Activated naive CD8-positive, alpha-beta T cell treated with anti-CD3 and anti-CD28 coated beads, Interleukin-2, amount 10 ng/mL, durations not matched to agents 7 days and 5 days (primary cell): ENCODE measurements at regions not wholly inside any gene's neighbourhood (a gene's known extent, or its start where the extent isn't known, plus 50 kb on each side); places are given as distances from the start of the nearest gene placed in this dataset.
"Not testable (repeated sequence)": the region's sequence is repeated elsewhere in the genome, so short reads cannot be mapped to it uniquely, and the experiment has no call there.

ENCODE experiments used
- ATAC-seq: fragments of 150-1000 bp; cut with Tn5 transposase; one replicate; pipeline ENCODE4 v1.10.0; 2021; ENCODE audit warnings: low read depth, moderate library complexity
- POLR2A ChIA-PET: fragments of 350-600 bp; sonication (Branson Sonifier 250); formaldehyde crosslinking; loops from one replicate; lab custom pipeline; 2021; ENCODE audit warnings: antibody characterized with exemption; lab: Charles Lee
- DNase-seq: peaks from one replicate; pipeline ENCODE4 v3.0.0; 2021
- H3K27ac Mint-ChIP-seq: one replicate; pipeline ENCODE4 v1.8.0; 2022; ENCODE audit warnings: mild to moderate bottlenecking, mixed read lengths
- H3K27me3 Mint-ChIP-seq: one replicate; pipeline ENCODE4 v1.8.0; 2022; ENCODE audit warnings: mild to moderate bottlenecking, moderate library complexity, mixed read lengths
- H3K36me3 Mint-ChIP-seq: one replicate; pipeline ENCODE4 v1.8.0; 2021; ENCODE audit warnings: mild to moderate bottlenecking, mixed read lengths
- H3K4me1 Mint-ChIP-seq: one replicate; pipeline ENCODE4 v1.8.0; 2021; ENCODE audit warnings: mixed read lengths
- H3K4me3 Mint-ChIP-seq: one replicate; pipeline ENCODE4 v1.8.0; 2022; ENCODE audit warnings: mild to moderate bottlenecking, moderate library complexity, mixed read lengths
- H3K9me3 Mint-ChIP-seq: one replicate; pipeline ENCODE4 v1.8.0; 2021; ENCODE audit warnings: mixed read lengths

DNA sequence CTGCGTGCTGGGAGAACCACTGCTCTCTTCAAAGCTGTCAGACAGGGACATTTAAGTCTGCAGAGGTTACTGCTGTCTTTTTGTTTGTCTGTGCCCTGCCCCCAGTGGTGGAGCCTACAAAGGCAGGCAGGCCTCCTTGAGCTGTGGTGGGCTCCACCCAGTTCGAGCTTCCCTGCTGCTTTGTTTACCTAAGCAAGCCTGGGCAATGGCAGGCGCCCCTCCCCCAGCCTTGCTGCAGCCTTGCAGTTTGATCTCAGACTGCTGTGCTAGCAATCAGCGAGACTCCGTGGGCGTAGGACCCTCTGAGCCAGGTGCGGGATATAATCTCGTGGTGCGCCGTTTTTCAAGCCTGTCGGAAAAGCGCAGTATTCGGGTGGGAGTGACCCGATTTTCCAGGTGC lies 837.0 kb downstream of the EPHA3 start:
- H3K36me3 Mint-ChIP-seq, POLR2A ChIA-PET, DNase-seq, H3K4me3 Mint-ChIP-seq, ATAC-seq, H3K9me3 Mint-ChIP-seq, H3K4me1 Mint-ChIP-seq, H3K27me3 Mint-ChIP-seq, H3K27ac Mint-ChIP-seq: not testable (repeated sequence)

DNA sequence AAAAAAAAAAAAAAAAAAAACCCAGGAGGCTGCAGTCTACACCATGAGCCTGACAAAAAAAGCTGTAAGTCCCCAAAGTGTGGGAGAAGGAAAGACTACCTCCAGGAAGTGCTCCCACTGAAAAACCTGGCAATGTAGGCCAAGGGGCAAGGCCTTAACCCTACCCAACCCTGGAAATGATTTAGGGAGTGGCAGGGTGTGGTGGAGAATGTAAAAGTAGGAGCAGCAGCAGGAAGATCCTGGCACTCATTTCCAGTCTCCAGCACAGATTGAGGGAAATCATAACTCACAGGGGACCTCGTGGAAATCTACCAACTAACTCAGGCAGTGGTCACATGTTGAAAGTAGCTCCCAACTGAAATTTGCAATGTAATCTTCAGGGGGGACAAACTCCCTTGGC lies 839.5 kb downstream of the EPHA3 start:
- no peak for ATAC-seq
- H3K36me3 Mint-ChIP-seq = no peaks in the 10 kb centered on the region
- no peak overlapping the region for H3K27ac Mint-ChIP-seq
- peaks cover 6% of the 10 kb centered on the region for H3K9me3 Mint-ChIP-seq
- POLR2A ChIA-PET = no interaction called here
- no peaks in the 10 kb centered on the region for H3K27me3 Mint-ChIP-seq
- H3K4me1 Mint-ChIP-seq = no peaks in the 10 kb centered on the region
- no peak overlapping the region for H3K4me3 Mint-ChIP-seq
- DNase-seq = no peak

DNA sequence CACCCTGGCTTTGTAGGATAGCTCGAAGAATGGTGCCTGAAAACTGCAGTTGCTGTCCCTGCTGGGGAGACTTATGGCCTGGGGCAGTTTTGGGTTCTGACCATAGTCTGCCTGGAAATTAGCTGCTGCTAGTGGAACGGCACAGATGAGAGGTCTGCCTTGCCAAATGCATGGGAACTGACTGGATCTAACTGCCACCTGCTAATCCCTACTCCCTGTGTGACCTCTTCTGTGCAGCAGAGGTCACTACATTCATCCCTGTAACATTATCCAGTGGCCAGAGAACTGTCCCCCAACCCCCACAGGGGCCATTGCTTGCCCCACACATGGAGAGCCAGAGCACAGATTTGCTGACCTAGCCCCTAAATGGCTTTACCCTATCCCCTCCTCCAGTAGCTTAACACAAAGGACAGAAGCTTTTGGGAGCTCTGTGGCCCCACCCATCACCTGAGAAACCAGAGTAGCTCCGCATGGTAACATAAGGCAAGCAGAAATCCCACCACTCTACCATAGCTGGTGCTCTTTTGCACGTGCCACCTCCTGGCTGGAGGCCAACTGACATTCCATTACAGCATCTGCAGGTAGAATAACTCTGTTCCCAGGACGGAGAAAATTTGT lies 840.0 kb downstream of the EPHA3 start:
- Mint-ChIP-seq H3K4me1 (no peaks in the 10 kb centered on the region), H3K27me3 (no peaks in the 10 kb centered on the region), H3K9me3 (peaks cover 1% of the 10 kb centered on the region), H3K27ac (no peak overlapping the region), H3K36me3 (no peaks in the 10 kb centered on the region), H3K4me3 (no peak overlapping the region)
- DNase-seq (no peak), ATAC-seq (no peak)
- POLR2A ChIA-PET = no interaction called here

DNA sequence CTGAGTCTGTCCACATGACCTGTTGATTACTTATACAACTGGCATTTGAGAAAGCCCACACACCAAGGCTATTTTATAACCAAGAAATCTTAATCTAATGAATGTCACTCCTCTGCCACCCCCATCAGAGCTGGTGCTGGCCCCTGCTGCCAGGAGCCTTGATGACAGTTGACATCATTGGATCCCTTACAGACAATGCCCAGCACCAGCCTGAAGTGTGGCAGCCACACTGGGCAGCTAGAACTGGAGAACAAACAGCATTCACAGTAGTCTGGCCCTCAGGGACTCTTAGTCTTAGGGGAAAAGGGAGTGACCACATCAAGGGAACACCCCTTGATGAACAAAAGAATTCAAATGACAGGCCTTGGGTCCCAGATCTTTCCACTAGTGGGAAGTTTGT lies 840.6 kb downstream of the EPHA3 start:
- no peaks in the 10 kb centered on the region for H3K27me3 Mint-ChIP-seq
- ATAC-seq (no peak), DNase-seq (no peak)
- H3K4me3 Mint-ChIP-seq = no peak overlapping the region
- no peaks in the 10 kb centered on the region for H3K4me1 Mint-ChIP-seq
- H3K9me3 Mint-ChIP-seq = peaks cover 1% of the 10 kb centered on the region
- POLR2A ChIA-PET = no interaction called here
- H3K27ac Mint-ChIP-seq = no peak overlapping the region
- H3K36me3 Mint-ChIP-seq = no peaks in the 10 kb centered on the region

DNA sequence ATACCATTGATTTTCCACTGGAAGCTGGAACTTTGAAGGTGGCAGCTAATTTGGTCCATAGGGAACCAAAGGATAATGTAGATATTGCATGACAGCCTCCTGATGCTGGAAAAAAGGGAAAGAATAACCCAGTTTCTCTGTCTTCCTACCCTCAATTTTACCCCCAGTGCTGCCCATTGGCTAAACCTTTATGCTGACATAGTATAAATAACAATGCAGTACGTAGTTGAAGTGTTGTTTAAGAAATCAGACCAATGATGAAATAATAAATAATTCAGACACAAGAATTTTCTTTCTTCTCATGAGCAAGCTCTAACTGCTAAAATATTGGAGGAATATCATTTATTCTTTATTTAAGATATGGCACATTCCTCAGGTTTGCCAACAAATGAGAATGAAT lies 843.4 kb downstream of the EPHA3 start:
- Mint-ChIP-seq H3K4me1 (no peaks in the 10 kb centered on the region), H3K9me3 (peaks cover 3% of the 10 kb centered on the region)

DNA sequence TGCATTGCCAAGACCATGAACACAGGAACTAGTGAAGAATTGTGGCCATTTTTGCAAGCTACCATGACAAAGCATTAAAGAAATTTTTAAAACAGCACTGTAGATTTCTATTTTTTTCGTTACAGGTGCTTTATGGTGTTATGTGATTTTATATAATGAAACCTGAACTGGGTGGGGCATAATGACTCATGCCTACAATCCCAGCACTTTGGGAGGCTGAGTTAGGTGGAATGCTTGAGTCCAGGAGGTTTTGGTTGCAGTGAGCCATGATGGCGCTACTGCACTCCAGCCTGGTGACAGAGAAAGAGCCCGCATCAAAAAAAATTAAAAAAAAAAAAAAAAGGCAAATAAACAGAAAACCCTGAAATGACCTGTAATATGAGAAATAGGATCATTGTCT lies 846.7 kb downstream of the EPHA3 start:
- Mint-ChIP-seq H3K27ac (no peak overlapping the region), H3K9me3 (peaks cover 1% of the 10 kb centered on the region), H3K4me1 (no peaks in the 10 kb centered on the region), H3K4me3 (no peak overlapping the region), H3K36me3 (no peaks in the 10 kb centered on the region), H3K27me3 (no peaks in the 10 kb centered on the region)
- no peak for ATAC-seq
- POLR2A ChIA-PET = no interaction called here
- no peak for DNase-seq

More for the DNA sequence above, 843.4 kb downstream of the EPHA3 start:
- ATAC-seq (no peak), DNase-seq (no peak)
- no peak overlapping the region for H3K27ac Mint-ChIP-seq
- H3K27me3 Mint-ChIP-seq = no peaks in the 10 kb centered on the region
- POLR2A ChIA-PET = no interaction called here
- no peaks in the 10 kb centered on the region for H3K36me3 Mint-ChIP-seq
- no peak overlapping the region for H3K4me3 Mint-ChIP-seq

DNA sequence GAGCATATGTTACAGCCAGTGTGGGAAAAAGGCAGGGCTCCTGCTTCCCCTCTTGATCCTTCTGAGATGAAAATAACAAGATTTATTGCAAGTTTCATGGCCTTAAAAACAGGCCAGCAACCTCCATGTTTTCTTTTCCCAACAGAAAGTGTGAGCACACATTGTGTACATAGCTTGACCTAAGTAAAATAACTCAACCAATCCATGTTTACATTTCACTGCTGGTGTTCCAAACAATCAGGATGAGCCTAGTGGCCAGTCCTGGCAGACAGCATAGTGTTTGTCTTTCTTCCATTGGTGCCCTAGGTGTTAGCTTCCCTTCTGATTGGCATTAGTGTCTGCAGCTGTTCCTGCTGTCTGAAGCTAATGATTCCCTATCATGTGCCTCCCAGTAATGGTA lies 847.7 kb downstream of the EPHA3 start:
- Mint-ChIP-seq H3K4me1 (no peaks in the 10 kb centered on the region), H3K9me3 (peaks cover 1% of the 10 kb centered on the region)
- POLR2A ChIA-PET = no interaction called here

DNA sequence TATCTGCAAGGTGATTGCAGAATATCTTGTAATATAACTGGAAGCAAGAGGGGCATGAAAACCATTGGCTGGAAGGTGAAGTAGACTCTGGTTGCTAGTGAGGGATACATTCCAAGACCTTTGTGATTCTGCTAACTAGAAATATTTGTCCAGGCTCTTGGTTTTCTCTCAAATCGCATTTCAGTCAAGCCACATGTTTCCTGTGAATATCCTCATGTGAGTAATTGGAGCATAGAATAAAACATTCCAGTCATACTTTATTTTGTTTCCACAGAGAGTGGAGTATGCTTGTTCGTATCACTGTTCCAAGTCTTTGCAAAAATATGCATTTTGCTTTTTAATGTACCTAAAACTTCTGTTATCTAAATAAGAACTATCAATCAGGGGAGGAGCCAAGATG lies 850.0 kb downstream of the EPHA3 start:
- H3K4me3 Mint-ChIP-seq = no peak overlapping the region
- peaks cover 1% of the 10 kb centered on the region for H3K9me3 Mint-ChIP-seq
- H3K27ac Mint-ChIP-seq = no peak overlapping the region
- ATAC-seq = no peak
- H3K36me3 Mint-ChIP-seq = no peaks in the 10 kb centered on the region
- H3K4me1 Mint-ChIP-seq = no peaks in the 10 kb centered on the region
- POLR2A ChIA-PET = no interaction called here
- H3K27me3 Mint-ChIP-seq = no peaks in the 10 kb centered on the region
- DNase-seq = no peak

More for the DNA sequence above, 847.7 kb downstream of the EPHA3 start:
- H3K4me3 Mint-ChIP-seq = no peak overlapping the region
- ATAC-seq (no peak), DNase-seq (no peak)
- H3K36me3 Mint-ChIP-seq = no peaks in the 10 kb centered on the region
- no peak overlapping the region for H3K27ac Mint-ChIP-seq
- H3K27me3 Mint-ChIP-seq = no peaks in the 10 kb centered on the region

DNA sequence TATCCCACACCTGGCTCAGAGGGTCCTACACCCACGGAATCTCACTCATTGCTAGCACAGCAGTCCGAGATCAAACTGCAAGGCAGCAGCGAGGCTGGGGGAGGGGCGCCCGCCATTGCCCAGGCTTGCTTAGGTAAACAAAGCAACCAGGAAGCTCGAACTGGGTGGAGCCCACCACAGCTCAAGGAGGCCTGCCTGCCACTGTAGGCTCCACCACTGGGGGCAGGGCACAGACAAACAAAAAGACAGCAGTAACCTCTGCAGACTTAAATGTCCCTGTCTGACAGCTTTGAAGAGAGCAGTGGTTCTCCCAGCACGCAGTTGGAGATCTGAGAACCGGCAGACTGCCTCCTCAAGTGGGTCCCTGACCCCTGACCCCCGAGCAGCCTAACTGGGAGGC lies 850.7 kb downstream of the EPHA3 start:
- DNase-seq, POLR2A ChIA-PET, H3K27ac Mint-ChIP-seq, H3K36me3 Mint-ChIP-seq, H3K4me1 Mint-ChIP-seq, H3K9me3 Mint-ChIP-seq, H3K27me3 Mint-ChIP-seq, H3K4me3 Mint-ChIP-seq, ATAC-seq: not testable (repeated sequence)

DNA sequence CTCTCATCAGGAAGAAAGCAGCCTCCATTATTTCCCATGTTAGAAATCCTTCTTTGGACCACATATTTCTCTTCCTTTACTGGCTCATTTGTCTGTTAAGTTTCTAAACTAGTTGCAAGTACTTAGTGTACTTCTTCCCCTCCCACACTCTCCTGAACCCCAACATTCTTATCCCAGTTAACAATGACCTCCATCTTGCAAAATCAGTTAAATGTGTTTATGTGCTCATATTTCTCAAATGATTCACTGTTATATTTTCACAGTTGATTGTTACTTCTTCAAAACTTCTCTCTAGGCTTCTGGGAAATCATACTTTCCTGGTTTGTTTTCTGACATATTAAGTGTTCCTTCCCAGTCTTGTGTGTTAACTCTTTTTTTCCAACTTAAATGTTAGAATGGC lies 856.9 kb downstream of the EPHA3 start:
- ATAC-seq (no peak), DNase-seq (no peak)
- Mint-ChIP-seq H3K36me3 (no peaks in the 10 kb centered on the region), H3K9me3 (peaks cover 13% of the 10 kb centered on the region), H3K27me3 (no peaks in the 10 kb centered on the region), H3K27ac (no peak overlapping the region), H3K4me1 (no peaks in the 10 kb centered on the region), H3K4me3 (no peak overlapping the region)
- POLR2A ChIA-PET = no interaction called here

DNA sequence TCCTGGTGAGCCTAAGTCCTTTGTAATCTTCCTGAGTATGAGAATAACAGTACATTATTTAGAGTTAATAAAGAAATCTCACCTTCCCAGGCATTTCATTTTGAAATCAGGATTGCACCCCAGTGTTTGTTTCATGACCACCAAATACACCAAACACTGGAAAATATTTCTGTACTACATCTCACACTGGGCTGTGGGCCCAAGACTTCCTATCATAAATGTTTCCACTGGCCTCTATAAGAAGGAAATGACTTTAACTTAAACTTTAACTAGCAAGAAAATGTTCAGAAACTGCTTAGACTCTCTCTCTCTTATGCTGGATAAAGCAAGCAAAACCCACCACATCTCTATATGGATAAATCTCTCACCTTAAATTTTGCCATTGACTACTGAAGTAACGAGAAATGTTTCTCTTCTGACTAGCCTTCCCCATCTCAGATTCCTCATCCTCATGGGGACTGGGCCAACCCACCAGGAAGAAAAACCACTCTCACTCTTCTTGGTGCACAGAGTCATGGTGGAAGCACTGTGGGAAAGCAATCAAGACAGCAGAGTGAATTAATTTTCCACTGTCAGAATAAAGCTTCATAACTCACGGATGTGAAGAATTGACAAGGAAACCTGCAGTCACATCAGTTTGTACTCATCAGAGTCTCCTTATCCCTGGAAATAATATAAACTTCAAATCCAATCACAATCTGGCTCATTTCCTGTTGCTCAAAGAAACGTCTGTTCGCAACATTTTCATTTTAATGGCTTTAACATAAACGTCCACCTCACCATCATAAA lies 859.6 kb downstream of the EPHA3 start:
- POLR2A ChIA-PET = no interaction called here
- H3K4me3 Mint-ChIP-seq = no peak overlapping the region
- no peak for ATAC-seq
- H3K36me3 Mint-ChIP-seq = no peaks in the 10 kb centered on the region
- H3K27ac Mint-ChIP-seq = no peak overlapping the region
- no peaks in the 10 kb centered on the region for H3K4me1 Mint-ChIP-seq
- no peak for DNase-seq
- peaks cover 15% of the 10 kb centered on the region for H3K9me3 Mint-ChIP-seq
- no peaks in the 10 kb centered on the region for H3K27me3 Mint-ChIP-seq

DNA sequence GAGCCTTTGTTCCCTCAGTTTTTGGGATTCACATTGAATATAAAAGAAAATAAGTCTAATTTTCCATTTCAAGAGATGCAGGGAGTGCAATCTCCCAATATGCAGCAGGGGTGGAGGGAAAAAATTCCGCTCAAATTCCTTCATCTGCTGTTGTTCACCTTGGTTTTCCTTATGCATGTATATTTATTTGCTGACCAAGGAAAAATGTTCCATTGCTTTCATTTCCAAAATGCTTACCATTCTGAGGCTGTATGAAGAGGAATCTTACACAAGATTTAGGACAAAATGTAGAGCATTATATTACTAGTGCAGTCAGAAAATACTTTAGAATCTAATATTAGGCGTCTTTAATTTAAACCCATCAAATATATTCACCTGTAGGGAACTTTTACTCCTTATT lies 863.9 kb downstream of the EPHA3 start:
- Mint-ChIP-seq H3K4me1 (no peaks in the 10 kb centered on the region), H3K27ac (no peak overlapping the region), H3K4me3 (no peak overlapping the region), H3K36me3 (no peaks in the 10 kb centered on the region), H3K27me3 (no peaks in the 10 kb centered on the region), H3K9me3 (peaks cover 6% of the 10 kb centered on the region)
- DNase-seq (no peak), ATAC-seq (no peak)
- POLR2A ChIA-PET = no interaction called here

DNA sequence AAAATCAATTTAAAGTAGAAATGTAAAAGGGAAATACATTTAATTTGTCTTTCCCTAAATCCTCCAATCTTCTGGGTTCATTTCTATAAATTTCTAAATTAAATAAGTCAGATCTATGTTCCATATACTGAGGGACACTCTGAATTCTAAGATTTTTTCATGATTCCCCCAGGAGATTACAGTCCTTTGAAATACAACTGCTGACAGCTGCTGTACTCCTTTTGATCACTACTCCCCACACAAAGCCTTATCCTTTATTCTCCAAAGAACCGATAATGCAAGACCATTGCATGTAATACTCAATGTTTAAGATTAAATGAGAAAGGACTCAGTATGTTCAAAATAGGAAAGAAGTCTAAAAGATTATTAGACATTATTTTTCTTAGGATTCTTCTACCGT lies 865.7 kb downstream of the EPHA3 start:
- DNase-seq (no peak), ATAC-seq (no peak)
- Mint-ChIP-seq H3K9me3 (peaks cover 3% of the 10 kb centered on the region), H3K27ac (no peak overlapping the region), H3K4me1 (no peaks in the 10 kb centered on the region), H3K27me3 (no peaks in the 10 kb centered on the region), H3K4me3 (no peak overlapping the region), H3K36me3 (no peaks in the 10 kb centered on the region)
- POLR2A ChIA-PET = no interaction called here

DNA sequence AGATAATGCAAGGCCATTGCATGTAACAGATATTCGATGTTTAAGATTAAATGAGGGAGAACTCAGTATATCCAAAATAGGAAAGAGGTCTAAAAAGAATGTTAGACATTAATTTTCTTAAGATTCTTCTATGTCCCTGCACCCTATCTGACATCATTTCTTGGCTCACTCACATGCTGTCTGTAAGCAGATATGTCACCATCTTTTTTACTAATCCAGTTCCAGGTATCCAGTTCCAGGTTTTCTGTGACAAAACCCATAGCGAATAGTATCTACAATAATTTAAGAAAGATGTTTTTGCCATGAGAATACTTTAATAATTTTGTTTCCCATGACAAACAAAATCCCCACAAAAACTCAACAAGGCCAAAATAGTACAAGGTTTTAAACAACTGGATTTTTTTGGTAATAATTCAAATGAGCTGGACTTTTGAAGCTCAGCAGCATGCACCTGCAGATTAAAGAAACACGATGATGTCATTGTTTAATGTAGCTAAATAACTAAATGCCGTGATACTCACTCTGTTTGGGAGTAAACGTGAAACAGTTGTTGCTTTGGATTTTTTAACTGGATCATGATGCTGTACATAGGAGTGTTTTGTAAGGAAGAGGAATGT lies 867.6 kb downstream of the EPHA3 start:
- no peak overlapping the region for H3K27ac Mint-ChIP-seq
- no peaks in the 10 kb centered on the region for H3K27me3 Mint-ChIP-seq
- no peaks in the 10 kb centered on the region for H3K36me3 Mint-ChIP-seq
- DNase-seq = no peak
- no peak for ATAC-seq
- POLR2A ChIA-PET = no interaction called here
- no peak overlapping the region for H3K4me3 Mint-ChIP-seq
- no peaks in the 10 kb centered on the region for H3K4me1 Mint-ChIP-seq
- H3K9me3 Mint-ChIP-seq = peaks cover 3% of the 10 kb centered on the region
